Progenitor cell of endocrine pancreas (in vitro differentiated cells): ENCODE measurements at regions not wholly inside any gene's neighbourhood (a gene's known extent, or its start where the extent isn't known, plus 50 kb on each side); places are given as distances from the start of the nearest gene placed in this dataset.

Source experiments
- DNase-seq: peaks from one replicate; pipeline ENCODE4 v3.0.0; 2021; ENCODE audit warnings: low spot score; ENCODE audit not compliant: unreplicated experiment
- H3K27ac Mint-ChIP-seq: 2 replicates; pipeline ENCODE4 v1.8.0; 2021; ENCODE audit warnings: mild to moderate bottlenecking, moderate library complexity, mixed read lengths
- H3K27me3 Mint-ChIP-seq: 2 replicates; pipeline ENCODE4 v1.8.0; 2021; ENCODE audit warnings: mixed read lengths
- H3K36me3 Mint-ChIP-seq: 2 replicates; pipeline ENCODE4 v1.8.0; 2022; ENCODE audit warnings: mixed read lengths; ENCODE audit not compliant: insufficient read depth
- H3K4me1 Mint-ChIP-seq: 2 replicates; pipeline ENCODE4 v1.8.0; 2021; ENCODE audit warnings: low read depth, mixed read lengths
- H3K4me3 Mint-ChIP-seq: 2 replicates; pipeline ENCODE4 v1.8.0; 2021; ENCODE audit warnings: low read depth, mild to moderate bottlenecking, moderate library complexity, mixed read lengths
- H3K9me3 Mint-ChIP-seq: 2 replicates; pipeline ENCODE4 v1.8.0; 2021; ENCODE audit warnings: low read depth, mixed read lengths
- TF ChIP-seq, protein P1 (sequence below): fragments of 200-600 bp; sonication (generic); IDR thresholded peaks from one replicate; pipeline ENCODE4 v1.5.0; 2021; ENCODE audit warnings: antibody characterized with exemption, mild to moderate bottlenecking; ENCODE audit not compliant: unreplicated experiment

DNA sequence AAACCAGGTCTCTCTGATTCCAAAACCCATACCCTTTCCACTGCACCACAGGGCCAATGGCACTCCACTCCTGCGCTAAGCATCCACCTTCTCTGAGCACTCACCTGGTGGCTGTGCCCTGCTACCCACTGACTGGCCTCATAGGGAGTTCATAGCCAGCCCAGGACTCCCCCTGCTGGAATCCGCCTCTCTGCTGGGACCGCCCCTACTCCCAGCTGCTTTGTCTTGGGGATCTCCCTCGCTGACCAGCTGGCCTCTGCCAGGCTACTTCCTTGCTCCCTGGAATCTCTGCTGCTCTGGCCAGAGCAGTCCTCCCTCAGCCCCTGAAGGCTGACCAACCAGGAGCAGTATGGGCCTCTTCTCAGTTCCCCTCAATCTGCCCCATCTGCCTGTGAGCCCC is 129.7 kb downstream of the FAXC start:
- TF ChIP-seq, protein P1, sequence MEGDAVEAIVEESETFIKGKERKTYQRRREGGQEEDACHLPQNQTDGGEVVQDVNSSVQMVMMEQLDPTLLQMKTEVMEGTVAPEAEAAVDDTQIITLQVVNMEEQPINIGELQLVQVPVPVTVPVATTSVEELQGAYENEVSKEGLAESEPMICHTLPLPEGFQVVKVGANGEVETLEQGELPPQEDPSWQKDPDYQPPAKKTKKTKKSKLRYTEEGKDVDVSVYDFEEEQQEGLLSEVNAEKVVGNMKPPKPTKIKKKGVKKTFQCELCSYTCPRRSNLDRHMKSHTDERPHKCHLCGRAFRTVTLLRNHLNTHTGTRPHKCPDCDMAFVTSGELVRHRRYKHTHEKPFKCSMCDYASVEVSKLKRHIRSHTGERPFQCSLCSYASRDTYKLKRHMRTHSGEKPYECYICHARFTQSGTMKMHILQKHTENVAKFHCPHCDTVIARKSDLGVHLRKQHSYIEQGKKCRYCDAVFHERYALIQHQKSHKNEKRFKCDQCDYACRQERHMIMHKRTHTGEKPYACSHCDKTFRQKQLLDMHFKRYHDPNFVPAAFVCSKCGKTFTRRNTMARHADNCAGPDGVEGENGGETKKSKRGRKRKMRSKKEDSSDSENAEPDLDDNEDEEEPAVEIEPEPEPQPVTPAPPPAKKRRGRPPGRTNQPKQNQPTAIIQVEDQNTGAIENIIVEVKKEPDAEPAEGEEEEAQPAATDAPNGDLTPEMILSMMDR: peak; percentile 44
- DNase-seq: peak; percentile 26

DNA sequence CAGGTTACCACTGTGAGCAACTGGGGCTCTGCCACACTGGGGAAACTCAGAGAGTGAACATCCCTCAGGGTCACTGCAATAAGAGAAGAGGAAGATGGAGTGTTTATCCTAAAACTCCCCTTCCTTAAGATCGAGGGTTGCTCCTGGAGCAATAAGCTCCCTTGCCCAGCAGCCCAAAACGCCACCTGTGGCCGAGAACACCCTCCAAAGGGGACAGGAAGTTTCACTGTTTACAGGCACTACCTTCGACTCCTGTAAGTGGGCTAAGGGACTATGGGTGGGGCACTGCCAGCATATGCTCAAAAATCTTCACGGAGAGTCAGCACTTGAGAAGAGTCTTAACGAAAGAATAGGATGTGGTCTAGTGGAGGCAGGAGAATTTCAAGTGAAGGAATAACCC is 132.5 kb downstream of the FAXC start:
- no peak for DNase-seq
- TF ChIP-seq, protein P1: no peak
- H3K9me3 Mint-ChIP-seq: no peaks in the 10 kb centered on the region
- H3K36me3 Mint-ChIP-seq: no peaks in the 10 kb centered on the region
- no peak overlapping the region for H3K4me3 Mint-ChIP-seq
- no peaks in the 10 kb centered on the region for H3K27me3 Mint-ChIP-seq
- no peaks in the 10 kb centered on the region for H3K4me1 Mint-ChIP-seq
- no peak overlapping the region for H3K27ac Mint-ChIP-seq

More for the DNA sequence above, 129.7 kb downstream of the FAXC start:
- H3K36me3 Mint-ChIP-seq: no peaks in the 10 kb centered on the region
- H3K27me3 Mint-ChIP-seq: no peaks in the 10 kb centered on the region
- no peak overlapping the region for H3K27ac Mint-ChIP-seq
- H3K4me1 Mint-ChIP-seq: no peaks in the 10 kb centered on the region
- H3K4me3 Mint-ChIP-seq: no peak overlapping the region
- H3K9me3 Mint-ChIP-seq: no peaks in the 10 kb centered on the region

DNA sequence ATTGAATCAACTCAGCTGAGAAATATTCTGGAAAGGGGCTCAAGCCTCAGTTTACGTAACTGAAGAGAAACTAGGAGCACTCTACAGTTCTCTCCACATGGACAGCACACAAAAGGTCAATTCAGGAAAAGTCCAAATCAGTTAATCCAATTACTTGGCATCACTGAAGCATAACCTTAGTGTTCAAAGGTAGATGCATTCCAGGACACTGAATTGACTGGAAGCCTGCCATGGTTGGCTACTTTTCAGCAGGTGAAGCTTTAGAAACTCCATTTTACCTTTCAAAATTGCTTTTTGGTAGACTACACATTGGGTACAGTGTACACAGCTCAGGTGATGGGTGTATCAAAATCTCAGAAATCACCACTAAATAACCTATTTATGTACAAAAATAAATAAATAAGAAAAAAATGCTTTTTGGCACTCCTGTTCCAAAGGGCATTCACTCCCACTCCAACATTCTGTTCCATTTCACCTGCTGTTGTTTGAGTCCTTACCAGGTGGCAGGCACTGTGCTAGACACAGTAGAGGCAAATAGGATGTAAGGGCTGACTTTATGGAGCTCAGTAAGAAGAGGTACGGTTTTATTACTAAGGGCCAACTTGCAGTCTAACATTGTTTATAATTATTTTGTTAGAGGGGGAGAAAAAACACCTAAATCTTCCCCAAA is 153.4 kb downstream of the FAXC start:
- Mint-ChIP-seq H3K9me3 (peaks cover 11% of the 10 kb centered on the region), H3K27ac (no peak overlapping the region), H3K4me3 (no peak overlapping the region), H3K36me3 (no peaks in the 10 kb centered on the region), H3K4me1 (no peaks in the 10 kb centered on the region), H3K27me3 (no peaks in the 10 kb centered on the region)
- TF ChIP-seq, protein P1: no peak
- DNase-seq: no peak

DNA sequence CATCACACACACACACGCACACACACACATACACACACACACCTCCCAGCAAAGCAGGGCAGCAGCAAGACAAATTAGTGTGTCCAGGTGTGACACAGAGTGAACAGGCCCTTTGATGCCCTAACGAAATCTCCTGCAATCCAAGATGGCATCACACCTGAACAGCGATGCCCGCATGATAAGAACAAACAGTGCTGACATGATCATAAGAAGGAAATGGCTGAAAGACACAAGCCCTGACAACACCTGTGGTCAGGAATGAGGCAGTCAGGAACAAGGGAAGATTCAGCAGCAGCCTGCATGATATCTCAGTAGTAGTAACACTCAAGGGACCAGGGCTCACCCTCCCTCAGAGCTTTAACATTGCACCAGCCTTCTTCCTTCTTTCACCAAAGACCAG is 156.9 kb downstream of the FAXC start:
- Mint-ChIP-seq H3K27me3 (no peaks in the 10 kb centered on the region), H3K36me3 (no peaks in the 10 kb centered on the region), H3K4me3 (no peak overlapping the region), H3K4me1 (no peaks in the 10 kb centered on the region), H3K9me3 (no peaks in the 10 kb centered on the region), H3K27ac (no peak overlapping the region)
- DNase-seq: no peak
- TF ChIP-seq, protein P1: no peak

GRCh38 chr6:99189823-99190721 is 159.4 kb downstream of the FAXC start:
- TF ChIP-seq, protein P1: no peak
- no peak overlapping the region for H3K4me3 Mint-ChIP-seq

More at GRCh38 chr6:99189823-99190721, 159.4 kb downstream of the FAXC start:
- H3K4me1 Mint-ChIP-seq: no peaks in the 10 kb centered on the region
- no peaks in the 10 kb centered on the region for H3K9me3 Mint-ChIP-seq
- no peaks in the 10 kb centered on the region for H3K36me3 Mint-ChIP-seq
- no peaks in the 10 kb centered on the region for H3K27me3 Mint-ChIP-seq
- no peak for DNase-seq
- no peak overlapping the region for H3K27ac Mint-ChIP-seq
